Uterus (tissue), 3 donors: ENCODE measurements at regions not wholly inside any gene's neighbourhood (a gene's known extent, or its start where the extent isn't known, plus 50 kb on each side); places are given as distances from the start of the nearest gene placed in this dataset.

ENCODE experiments used
- DNase-seq, 2 donors: peaks; one replicate each; pipeline ENCODE4 v3.0.0-alpha.2; 2019 to 2020
- H3K27ac ChIP-seq, 2 donors: fragments of 200-600 bp; sonication (generic); 1 replicate in 1 of 2; 2 replicates in 1 of 2; pipeline ENCODE4 v1.5.1; 2016 to 2018
- H3K27me3 ChIP-seq, 2 donors: fragments of 200-600 bp; sonication (generic); one replicate each; pipeline ENCODE4 v1.5.1; 2018 to 2019; ENCODE audit warnings: control low read depth in 1 of 2
- H3K36me3 ChIP-seq, 2 donors: fragments of 200-600 bp; sonication (generic); one replicate each; pipeline ENCODE4 v1.5.1; 2019; ENCODE audit warnings: control low read depth in 1 of 2
- H3K4me1 ChIP-seq, 2 donors: fragments of 200-600 bp; sonication (generic); one replicate each; pipeline ENCODE4 v1.5.1; 2018 to 2019; ENCODE audit warnings: control low read depth in 1 of 2
- H3K4me3 ChIP-seq, 2 donors: fragments of 200-600 bp; sonication (generic); 1 replicate in 1 of 2; 2 replicates in 1 of 2; pipeline ENCODE4 v1.5.1; 2018 to 2019; ENCODE audit warnings: mild to moderate bottlenecking in 1 of 2
- H3K9me3 ChIP-seq, 2 donors: fragments of 200-600 bp; sonication (generic); one replicate each; pipeline ENCODE4 v1.5.1; 2019; ENCODE audit warnings: control low read depth in 1 of 2
- CTCF ChIP-seq, 4 experiments: fragments of 200-600 bp in 2 of 4; fragments of 450-650 bp in 2 of 4; sonication (generic) in 2 of 4; IDR thresholded peaks; one replicate each; pipeline ENCODE4 v1.5.1; 2016 to 2019; ENCODE audit warnings: antibody characterized with exemption in 4 of 4, mild to moderate bottlenecking in 2 of 4, moderate library complexity in 1 of 4
- POLR2A ChIP-seq, 2 donors: fragments of 450-650 bp; IDR thresholded peaks; one replicate each; pipeline ENCODE4 v1.6.1; 2016; ENCODE audit warnings: antibody characterized with exemption in 2 of 2, mild to moderate bottlenecking in 1 of 2, moderate library complexity in 1 of 2
- intact Hi-C: fragments of 100-400 bp; cut with DNase I; formaldehyde crosslinking; loops from one replicate; pipeline ENCODE4 v1.15.1; 2023; ENCODE audit warnings: low total_unique reads
- donor health status: DM: yes; HTN: yes; CAD: no.

- no peaks in the 10 kb centered on the region for H3K4me1 ChIP-seq
- no peaks in the 10 kb centered on the region for H3K36me3 ChIP-seq
- intact Hi-C loops: no loop called here
- TF ChIP-seq POLR2A (IDR thresholded peaks at IDR 0.05) (no peak), CTCF (IDR thresholded peaks at IDR 0.05) (no peak)
- H3K9me3 ChIP-seq: no peaks in the 10 kb centered on the region
- DNase-seq: no peak
- H3K4me3 ChIP-seq: no peak overlapping the region
- H3K27me3 ChIP-seq: no peaks in the 10 kb centered on the region
- no peak overlapping the region for H3K27ac ChIP-seq
These were observed 452.5 kb downstream of the RAP2B start for GRCh38 chr3:153614563-153614962.

- no peaks in the 10 kb centered on the region for H3K4me1 ChIP-seq
- TF ChIP-seq CTCF (IDR thresholded peaks at IDR 0.05) (no peak), POLR2A (IDR thresholded peaks at IDR 0.05) (no peak)
- no peaks in the 10 kb centered on the region for H3K27me3 ChIP-seq
- intact Hi-C loops: no loop called here
- no peak for DNase-seq
- no peak overlapping the region for H3K27ac ChIP-seq
- no peaks in the 10 kb centered on the region for H3K9me3 ChIP-seq
- H3K36me3 ChIP-seq: no peaks in the 10 kb centered on the region
- no peak overlapping the region for H3K4me3 ChIP-seq
These were observed 453.8 kb downstream of the RAP2B start for GRCh38 chr3:153615863-153616262.

- no peak for DNase-seq
- TF ChIP-seq POLR2A (IDR thresholded peaks at IDR 0.05): no peak
- TF ChIP-seq CTCF (IDR thresholded peaks at IDR 0.05): no peak
- no peaks in the 10 kb centered on the region for H3K27me3 ChIP-seq
- intact Hi-C loops: no loop called here
- H3K36me3 ChIP-seq: no peaks in the 10 kb centered on the region
- no peaks in the 10 kb centered on the region for H3K9me3 ChIP-seq
- H3K4me3 ChIP-seq: no peak overlapping the region
- no peak overlapping the region for H3K27ac ChIP-seq
- H3K4me1 ChIP-seq: no peaks in the 10 kb centered on the region
These were observed 455.4 kb downstream of the RAP2B start for GRCh38 chr3:153617463-153617862.

- TF ChIP-seq POLR2A (IDR thresholded peaks at IDR 0.05) (no peak), CTCF (IDR thresholded peaks at IDR 0.05) (no peak)
- intact Hi-C loops: no loop called here
These were observed 456.1 kb downstream of the RAP2B start for GRCh38 chr3:153618176-153618575.

GRCh38 chr3:153619268-153619667 lies 457.2 kb downstream of the RAP2B start:
- Histone ChIP-seq H3K4me3 (no peak overlapping the region), H3K9me3 (no peaks in the 10 kb centered on the region), H3K36me3 (no peaks in the 10 kb centered on the region), H3K4me1 (no peaks in the 10 kb centered on the region), H3K27ac (no peak overlapping the region), H3K27me3 (no peaks in the 10 kb centered on the region)
- TF ChIP-seq CTCF (IDR thresholded peaks at IDR 0.05) (no peak), POLR2A (IDR thresholded peaks at IDR 0.05) (no peak)
- intact Hi-C loops: no loop called here
- no peak for DNase-seq

More at GRCh38 chr3:153618176-153618575, 456.1 kb downstream of the RAP2B start:
- H3K4me3 ChIP-seq: no peak overlapping the region
- no peaks in the 10 kb centered on the region for H3K9me3 ChIP-seq
- H3K36me3 ChIP-seq: no peaks in the 10 kb centered on the region
- no peak for DNase-seq
- H3K4me1 ChIP-seq: no peaks in the 10 kb centered on the region
- H3K27me3 ChIP-seq: no peaks in the 10 kb centered on the region
- H3K27ac ChIP-seq: no peak overlapping the region
